ENCODE measurements at regions not wholly inside any gene's neighbourhood (a gene's known extent, or its start where the extent isn't known, plus 50 kb on each side); places are given as distances from the start of the nearest gene placed in this dataset.
"Not testable (repeated sequence)": the region's sequence is repeated elsewhere in the genome, so short reads cannot be mapped to it uniquely, and the experiment has no call there.

DNA sequence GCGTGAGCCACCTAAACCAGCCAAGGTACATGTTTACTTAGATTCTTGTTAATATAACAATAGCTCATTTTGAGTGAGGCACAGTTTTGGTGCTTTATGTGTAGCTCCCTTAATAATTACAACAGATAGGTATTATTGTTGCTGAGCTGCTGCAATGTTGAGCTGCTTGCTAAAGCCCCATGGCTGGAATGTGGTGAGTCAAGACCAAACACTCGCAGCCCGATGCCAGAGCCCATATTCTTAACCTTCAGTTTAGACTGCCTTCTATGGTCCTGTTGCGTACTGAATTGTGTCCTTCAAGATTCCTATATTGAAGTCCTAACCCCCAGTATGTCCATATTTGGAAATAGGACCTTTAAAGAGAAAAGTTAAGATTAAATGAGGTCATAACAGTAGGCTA, 407.1 kb downstream of the NEBL start:
- H3K9ac ChIP-seq (ENCODE audit: low read length in 5 of 5): no peak overlapping the region

DNA sequence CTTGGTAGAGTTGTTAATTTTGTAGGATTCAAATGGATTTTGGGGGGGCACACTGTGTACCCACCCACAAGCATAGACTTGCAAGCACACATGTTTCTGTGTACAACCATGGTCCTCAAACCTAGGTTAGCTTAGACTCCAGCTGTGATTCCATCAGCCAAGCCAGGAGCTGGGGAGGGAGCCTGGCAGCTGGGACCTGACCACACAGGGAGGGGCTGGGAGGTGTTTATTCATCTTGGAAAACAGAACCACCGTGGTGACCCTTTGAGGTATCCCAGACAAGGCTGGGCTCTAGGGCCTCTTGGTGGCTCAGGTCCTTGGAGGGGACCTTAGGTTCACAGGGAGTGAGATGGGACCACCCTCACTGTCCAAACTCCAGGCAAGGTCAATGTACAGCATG, 410.3 kb downstream of the NEBL start:
- Histone ChIP-seq H3K36me3 (ENCODE audit: control insufficient read depth in 5 of 5, insufficient read depth in 5 of 5, low read length in 5 of 5) (no peaks in the 10 kb centered on the region), H3K4me1 (ENCODE audit: control insufficient read depth in 5 of 5, insufficient read depth in 5 of 5, low read length in 5 of 5) (no peaks in the 10 kb centered on the region), H3K4me3 (ENCODE audit: low read depth in 1 of 5, low read length in 5 of 5) (no peak overlapping the region), H3K9me3 (ENCODE audit: control insufficient read depth in 5 of 5, low read length in 5 of 5) (no peaks in the 10 kb centered on the region), H3K27me3 (ENCODE audit: control insufficient read depth in 5 of 5, insufficient read depth in 4 of 5, low read length in 5 of 5) (no peaks in the 10 kb centered on the region), H3K9ac (ENCODE audit: low read length in 5 of 5) (no peak overlapping the region), H3K27ac (ENCODE audit: low read depth, low read length) (no peak overlapping the region)

More for the DNA sequence above, 407.1 kb downstream of the NEBL start:
- Histone ChIP-seq H3K27me3 (ENCODE audit: control insufficient read depth in 5 of 5, insufficient read depth in 4 of 5, low read length in 5 of 5) (no peaks in the 10 kb centered on the region), H3K27ac (ENCODE audit: low read depth, low read length) (no peak overlapping the region), H3K4me3 (ENCODE audit: low read depth in 1 of 5, low read length in 5 of 5) (no peak overlapping the region), H3K4me1 (ENCODE audit: control insufficient read depth in 5 of 5, insufficient read depth in 5 of 5, low read length in 5 of 5) (no peaks in the 10 kb centered on the region), H3K9me3 (ENCODE audit: control insufficient read depth in 5 of 5, low read length in 5 of 5) (peaks cover 0 to 11% (median 0%) of the 10 kb centered on the region in 5 donors), H3K36me3 (ENCODE audit: control insufficient read depth in 5 of 5, insufficient read depth in 5 of 5, low read length in 5 of 5) (no peaks in the 10 kb centered on the region)

DNA sequence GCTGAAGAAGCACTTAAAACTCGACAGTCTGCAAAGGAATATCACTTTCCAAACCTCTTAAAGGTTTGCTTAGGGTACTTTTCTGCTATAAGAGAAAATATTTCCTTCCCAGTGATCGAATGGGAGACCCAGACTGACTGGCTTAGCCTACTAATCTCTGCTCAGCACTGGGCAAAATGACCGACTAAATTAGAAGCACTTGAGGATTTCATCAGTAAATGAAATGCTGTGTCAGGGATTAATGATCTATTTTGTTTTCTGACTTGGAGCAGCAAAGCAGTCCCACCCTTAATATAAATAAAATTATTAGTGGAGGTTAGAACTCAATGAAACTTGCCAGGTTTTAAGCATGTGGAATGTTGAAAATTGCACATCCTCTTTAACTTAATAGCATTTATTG, 411.6 kb downstream of the NEBL start:
- no peaks in the 10 kb centered on the region for H3K36me3 ChIP-seq (ENCODE audit: control insufficient read depth in 5 of 5, insufficient read depth in 5 of 5, low read length in 5 of 5)
- no peak overlapping the region for H3K9ac ChIP-seq (ENCODE audit: low read length in 5 of 5)
- no peak overlapping the region for H3K27ac ChIP-seq (ENCODE audit: low read depth, low read length)
- H3K4me3 ChIP-seq (ENCODE audit: low read depth in 1 of 5, low read length in 5 of 5): no peak overlapping the region
- no peaks in the 10 kb centered on the region for H3K9me3 ChIP-seq (ENCODE audit: control insufficient read depth in 5 of 5, low read length in 5 of 5)
- H3K4me1 ChIP-seq (ENCODE audit: control insufficient read depth in 5 of 5, insufficient read depth in 5 of 5, low read length in 5 of 5): no peaks in the 10 kb centered on the region
- no peaks in the 10 kb centered on the region for H3K27me3 ChIP-seq (ENCODE audit: control insufficient read depth in 5 of 5, insufficient read depth in 4 of 5, low read length in 5 of 5)

DNA sequence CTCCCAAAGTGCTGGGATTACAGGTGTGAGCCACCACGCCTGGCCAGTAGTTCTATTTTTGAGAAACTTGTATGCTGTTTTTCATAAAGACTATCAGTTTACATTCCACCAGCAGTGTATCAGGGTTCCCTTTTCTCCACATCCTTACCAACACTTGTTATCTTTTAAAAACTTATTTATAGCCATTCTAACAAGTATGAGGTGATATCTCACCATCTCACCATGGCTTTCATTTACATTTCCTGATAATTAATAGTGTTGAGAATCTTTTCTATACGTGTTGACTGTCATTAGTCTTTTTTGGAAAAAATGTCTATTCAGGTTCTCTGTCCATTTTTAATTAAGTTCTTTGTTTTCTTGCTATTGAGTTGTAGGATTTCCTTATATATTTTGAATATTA, 416.1 kb downstream of the NEBL start:
- Histone ChIP-seq H3K4me3 (ENCODE audit: low read depth in 1 of 5, low read length in 5 of 5) (no peak overlapping the region), H3K4me1 (ENCODE audit: control insufficient read depth in 5 of 5, insufficient read depth in 5 of 5, low read length in 5 of 5) (no peaks in the 10 kb centered on the region), H3K36me3 (ENCODE audit: control insufficient read depth in 5 of 5, insufficient read depth in 5 of 5, low read length in 5 of 5) (no peaks in the 10 kb centered on the region), H3K27me3 (ENCODE audit: control insufficient read depth in 5 of 5, insufficient read depth in 4 of 5, low read length in 5 of 5) (no peaks in the 10 kb centered on the region), H3K9ac (ENCODE audit: low read length in 5 of 5) (no peak overlapping the region), H3K27ac (ENCODE audit: low read depth, low read length) (no peak overlapping the region), H3K9me3 (ENCODE audit: control insufficient read depth in 5 of 5, low read length in 5 of 5) (no peaks in the 10 kb centered on the region)

DNA sequence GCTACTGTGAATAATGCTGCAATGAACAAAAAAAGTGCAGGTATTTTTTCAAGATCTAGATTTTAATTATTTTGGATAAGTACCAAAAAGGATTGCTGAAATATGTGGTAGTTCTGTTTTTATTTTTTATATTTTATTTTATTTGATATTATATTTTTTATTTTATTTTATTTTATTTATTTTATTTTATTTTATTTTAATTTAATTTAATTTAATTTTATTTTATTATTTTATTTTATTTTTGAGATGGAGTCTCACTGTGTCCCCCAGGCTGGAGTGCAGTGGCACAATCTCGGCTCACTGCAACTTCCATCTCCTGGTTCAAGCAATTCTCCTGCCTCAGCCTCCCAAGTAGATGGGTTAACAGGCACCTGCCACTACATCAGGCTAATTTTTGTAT, 416.5 kb downstream of the NEBL start:
- H3K4me3 ChIP-seq (ENCODE audit: low read depth in 1 of 5, low read length in 5 of 5); H3K36me3 ChIP-seq (ENCODE audit: control insufficient read depth in 5 of 5, insufficient read depth in 5 of 5, low read length in 5 of 5); H3K4me1 ChIP-seq (ENCODE audit: control insufficient read depth in 5 of 5, insufficient read depth in 5 of 5, low read length in 5 of 5); H3K27me3 ChIP-seq (ENCODE audit: control insufficient read depth in 5 of 5, insufficient read depth in 4 of 5, low read length in 5 of 5); H3K9ac ChIP-seq (ENCODE audit: low read length in 5 of 5); H3K27ac ChIP-seq (ENCODE audit: low read depth, low read length); H3K9me3 ChIP-seq (ENCODE audit: control insufficient read depth in 5 of 5, low read length in 5 of 5): not testable (repeated sequence)

DNA sequence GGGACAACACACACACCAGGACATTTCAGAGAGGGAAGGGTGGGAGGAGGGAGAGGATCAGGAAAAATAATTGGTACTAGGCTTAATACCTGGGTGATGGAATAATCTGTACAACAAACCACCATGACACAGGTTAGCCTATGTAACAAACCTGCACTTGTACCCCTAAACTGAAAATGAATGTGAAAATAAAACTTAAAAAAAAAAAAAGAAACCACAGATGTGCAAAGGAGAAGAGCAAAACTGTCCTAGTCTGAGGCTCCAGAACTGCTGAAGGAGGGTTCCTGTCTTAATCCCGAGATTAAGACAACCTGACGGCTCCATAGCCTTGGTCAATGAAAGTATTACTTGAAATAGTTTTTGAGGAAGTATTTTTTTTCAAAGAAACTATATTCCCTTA, 423.0 kb downstream of the NEBL start:
- Histone ChIP-seq H3K9me3 (ENCODE audit: control insufficient read depth in 5 of 5, low read length in 5 of 5) (no peaks in the 10 kb centered on the region), H3K9ac (ENCODE audit: low read length in 5 of 5) (no peak overlapping the region), H3K4me3 (ENCODE audit: low read depth in 1 of 5, low read length in 5 of 5) (no peak overlapping the region), H3K4me1 (ENCODE audit: control insufficient read depth in 5 of 5, insufficient read depth in 5 of 5, low read length in 5 of 5) (no peaks in the 10 kb centered on the region), H3K27me3 (ENCODE audit: control insufficient read depth in 5 of 5, insufficient read depth in 4 of 5, low read length in 5 of 5) (no peaks in the 10 kb centered on the region), H3K36me3 (ENCODE audit: control insufficient read depth in 5 of 5, insufficient read depth in 5 of 5, low read length in 5 of 5) (no peaks in the 10 kb centered on the region), H3K27ac (ENCODE audit: low read depth, low read length) (no peak overlapping the region)

DNA sequence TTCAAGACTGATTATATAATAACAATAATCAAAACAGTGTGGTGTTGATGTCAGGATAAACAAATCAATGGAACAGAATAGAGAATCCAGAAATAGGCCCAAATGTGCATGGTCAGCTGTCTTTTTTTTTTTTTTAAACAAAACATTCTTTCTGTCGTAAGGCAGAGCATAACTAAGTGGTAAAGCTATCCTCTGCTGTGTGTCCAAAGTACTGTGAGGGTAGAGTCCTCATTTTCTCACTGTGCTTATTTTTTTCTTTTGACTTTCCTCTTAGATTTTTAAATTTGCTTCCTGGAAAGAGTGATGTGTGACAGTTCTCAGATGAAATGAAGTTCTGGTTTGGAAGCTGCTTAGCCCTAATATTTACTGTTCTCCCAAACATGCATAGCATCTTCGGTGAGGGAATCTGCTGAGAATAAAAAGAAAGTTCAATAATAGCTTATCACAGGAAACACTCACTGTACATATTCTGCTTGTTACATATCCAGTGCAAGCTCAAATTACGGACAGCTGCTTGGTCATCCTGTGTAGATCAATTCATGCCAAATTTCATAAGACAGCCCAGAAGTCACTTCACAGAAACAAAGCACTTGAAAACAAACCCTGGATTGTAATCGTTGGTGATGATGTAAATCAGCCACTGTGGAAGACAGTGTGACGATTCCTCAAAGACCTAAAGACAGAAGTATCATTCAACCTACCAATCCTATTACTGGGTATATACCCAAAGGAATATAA, 423.9 kb downstream of the NEBL start:
- H3K36me3 ChIP-seq (ENCODE audit: control insufficient read depth in 5 of 5, insufficient read depth in 5 of 5, low read length in 5 of 5): no peaks in the 10 kb centered on the region
- H3K9ac ChIP-seq (ENCODE audit: low read length in 5 of 5): no peak overlapping the region
- H3K9me3 ChIP-seq (ENCODE audit: control insufficient read depth in 5 of 5, low read length in 5 of 5): no peaks in the 10 kb centered on the region
- H3K27ac ChIP-seq (ENCODE audit: low read depth, low read length): no peak overlapping the region
- no peak overlapping the region for H3K4me3 ChIP-seq (ENCODE audit: low read depth in 1 of 5, low read length in 5 of 5)
- no peaks in the 10 kb centered on the region for H3K4me1 ChIP-seq (ENCODE audit: control insufficient read depth in 5 of 5, insufficient read depth in 5 of 5, low read length in 5 of 5)
- no peaks in the 10 kb centered on the region for H3K27me3 ChIP-seq (ENCODE audit: control insufficient read depth in 5 of 5, insufficient read depth in 4 of 5, low read length in 5 of 5)

DNA sequence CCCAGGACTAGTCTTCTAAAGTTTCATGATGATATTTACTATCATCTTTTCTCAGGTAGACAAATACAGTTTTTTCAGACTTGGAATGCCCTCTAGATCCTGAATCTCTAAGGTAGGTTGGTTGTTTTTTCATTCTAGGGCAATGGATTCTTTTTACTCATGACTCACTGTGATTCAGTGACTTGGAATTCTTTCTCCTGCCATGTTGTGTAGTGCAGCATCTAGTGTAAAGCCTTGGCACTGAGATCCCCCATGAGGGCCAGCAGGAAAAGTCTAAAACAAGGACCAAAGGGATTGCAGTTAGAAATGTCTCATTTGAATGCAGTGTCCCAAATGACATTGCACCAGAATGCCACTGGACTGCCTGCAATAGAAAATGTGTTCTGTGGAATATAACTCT, 430.4 kb downstream of the NEBL start:
- H3K4me1 ChIP-seq (ENCODE audit: control insufficient read depth in 5 of 5, insufficient read depth in 5 of 5, low read length in 5 of 5): peaks cover 0 to 3% (median 0%) of the 10 kb centered on the region in 5 donors
- no peak overlapping the region for H3K27ac ChIP-seq (ENCODE audit: low read depth, low read length)
- H3K9me3 ChIP-seq (ENCODE audit: control insufficient read depth in 5 of 5, low read length in 5 of 5): peaks cover 0 to 7% (median 0%) of the 10 kb centered on the region in 5 donors
- no peak overlapping the region for H3K4me3 ChIP-seq (ENCODE audit: low read depth in 1 of 5, low read length in 5 of 5)
- no peak overlapping the region for H3K9ac ChIP-seq (ENCODE audit: low read length in 5 of 5)
- H3K27me3 ChIP-seq (ENCODE audit: control insufficient read depth in 5 of 5, insufficient read depth in 4 of 5, low read length in 5 of 5): no peaks in the 10 kb centered on the region
- H3K36me3 ChIP-seq (ENCODE audit: control insufficient read depth in 5 of 5, insufficient read depth in 5 of 5, low read length in 5 of 5): no peaks in the 10 kb centered on the region

DNA sequence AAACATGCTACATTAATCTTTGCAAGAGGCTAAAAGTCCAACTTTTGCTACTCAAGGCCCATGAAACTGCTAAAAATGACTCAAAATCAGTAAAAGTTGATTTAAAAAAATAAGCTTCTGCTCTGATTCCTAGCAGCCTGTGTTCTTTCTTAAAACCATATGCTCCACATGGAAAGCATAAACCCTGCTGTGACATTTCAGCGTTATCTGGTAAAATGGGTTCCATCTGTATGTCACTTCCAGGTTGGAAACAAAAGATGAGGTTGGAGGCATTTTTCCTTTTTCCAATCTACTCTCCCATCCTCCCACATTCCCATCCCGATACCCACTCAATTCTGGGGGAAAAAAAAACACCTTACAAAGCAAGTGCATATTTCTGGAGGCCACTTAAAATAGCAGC, 439.5 kb downstream of the NEBL start:
- H3K4me1 ChIP-seq (ENCODE audit: control insufficient read depth in 5 of 5, insufficient read depth in 5 of 5, low read length in 5 of 5): no peaks in the 10 kb centered on the region

DNA sequence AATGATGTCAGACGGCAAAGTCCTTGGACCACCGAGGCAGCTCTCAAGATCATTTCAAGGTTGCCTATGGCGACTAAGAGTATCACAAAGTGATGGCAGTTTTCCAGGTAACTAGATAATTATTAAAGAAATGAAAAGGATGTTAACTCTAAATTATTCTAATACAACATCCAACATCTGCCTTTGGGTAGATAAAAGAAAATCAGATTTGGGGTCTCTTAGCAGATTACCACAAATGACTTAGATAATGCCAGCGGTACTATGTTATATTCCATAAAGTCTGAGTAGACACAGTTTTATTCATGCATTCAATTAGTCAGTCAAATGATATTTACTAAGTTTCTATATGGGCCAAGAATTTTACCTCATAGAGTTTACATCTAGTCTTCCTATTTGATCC, 441.3 kb downstream of the NEBL start:
- H3K9me3 ChIP-seq (ENCODE audit: control insufficient read depth in 5 of 5, low read length in 5 of 5): no peaks in the 10 kb centered on the region
- no peaks in the 10 kb centered on the region for H3K4me1 ChIP-seq (ENCODE audit: control insufficient read depth in 5 of 5, insufficient read depth in 5 of 5, low read length in 5 of 5)
- H3K27me3 ChIP-seq (ENCODE audit: control insufficient read depth in 5 of 5, insufficient read depth in 4 of 5, low read length in 5 of 5): no peaks in the 10 kb centered on the region
- no peak overlapping the region for H3K27ac ChIP-seq (ENCODE audit: low read depth, low read length)
- no peaks in the 10 kb centered on the region for H3K36me3 ChIP-seq (ENCODE audit: control insufficient read depth in 5 of 5, insufficient read depth in 5 of 5, low read length in 5 of 5)
- no peak overlapping the region for H3K9ac ChIP-seq (ENCODE audit: low read length in 5 of 5)
- no peak overlapping the region for H3K4me3 ChIP-seq (ENCODE audit: low read depth in 1 of 5, low read length in 5 of 5)

More for the DNA sequence above, 439.5 kb downstream of the NEBL start:
- Histone ChIP-seq H3K9me3 (ENCODE audit: control insufficient read depth in 5 of 5, low read length in 5 of 5) (no peaks in the 10 kb centered on the region), H3K4me3 (ENCODE audit: low read depth in 1 of 5, low read length in 5 of 5) (no peak overlapping the region), H3K27ac (ENCODE audit: low read depth, low read length) (no peak overlapping the region), H3K9ac (ENCODE audit: low read length in 5 of 5) (no peak overlapping the region), H3K36me3 (ENCODE audit: control insufficient read depth in 5 of 5, insufficient read depth in 5 of 5, low read length in 5 of 5) (no peaks in the 10 kb centered on the region), H3K27me3 (ENCODE audit: control insufficient read depth in 5 of 5, insufficient read depth in 4 of 5, low read length in 5 of 5) (no peaks in the 10 kb centered on the region)
